Loucy (cell line): ENCODE measurements at regions not wholly inside any gene's neighbourhood (a gene's known extent, or its start where the extent isn't known, plus 50 kb on each side); places are given as distances from the start of the nearest gene placed in this dataset.

Source experiments
- EZH2phosphoT487 ChIP-seq: fragments of 200-600 bp; IDR thresholded peaks from 2 replicates; pipeline ENCODE4 v1.6.1; 2018; ENCODE audit warnings: antibody characterized with exemption, mild to moderate bottlenecking, moderate library complexity, borderline replicate concordance
- TF ChIP-seq, protein P1 (sequence below): fragments of 200-600 bp; sonication (generic); conservative IDR thresholded peaks from 2 replicates; pipeline ENCODE4 v1.5.1; 2014; ENCODE audit warnings: mild to moderate bottlenecking, antibody characterized with exemption, low read length

DNA sequence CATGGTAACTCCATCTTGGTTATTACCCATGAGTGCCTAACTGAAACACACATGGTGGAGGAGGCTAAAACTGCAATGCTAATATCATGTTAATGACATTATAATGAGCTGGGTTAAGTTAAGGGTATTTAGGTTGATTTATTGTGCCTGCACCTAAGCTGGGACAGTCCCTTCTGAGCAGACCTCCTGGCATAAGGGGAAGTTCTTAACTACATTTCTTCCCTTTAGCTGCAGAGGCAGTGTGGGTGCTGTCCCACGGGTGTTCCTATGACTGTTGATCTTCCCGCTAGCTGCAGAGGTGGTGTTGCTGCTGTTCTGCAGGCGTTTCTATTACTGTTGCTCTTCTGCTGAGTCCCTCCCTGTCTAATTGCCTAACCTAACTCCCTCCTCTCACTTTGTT is 183.9 kb downstream of the LURAP1L start:
- TF ChIP-seq, protein P1, sequence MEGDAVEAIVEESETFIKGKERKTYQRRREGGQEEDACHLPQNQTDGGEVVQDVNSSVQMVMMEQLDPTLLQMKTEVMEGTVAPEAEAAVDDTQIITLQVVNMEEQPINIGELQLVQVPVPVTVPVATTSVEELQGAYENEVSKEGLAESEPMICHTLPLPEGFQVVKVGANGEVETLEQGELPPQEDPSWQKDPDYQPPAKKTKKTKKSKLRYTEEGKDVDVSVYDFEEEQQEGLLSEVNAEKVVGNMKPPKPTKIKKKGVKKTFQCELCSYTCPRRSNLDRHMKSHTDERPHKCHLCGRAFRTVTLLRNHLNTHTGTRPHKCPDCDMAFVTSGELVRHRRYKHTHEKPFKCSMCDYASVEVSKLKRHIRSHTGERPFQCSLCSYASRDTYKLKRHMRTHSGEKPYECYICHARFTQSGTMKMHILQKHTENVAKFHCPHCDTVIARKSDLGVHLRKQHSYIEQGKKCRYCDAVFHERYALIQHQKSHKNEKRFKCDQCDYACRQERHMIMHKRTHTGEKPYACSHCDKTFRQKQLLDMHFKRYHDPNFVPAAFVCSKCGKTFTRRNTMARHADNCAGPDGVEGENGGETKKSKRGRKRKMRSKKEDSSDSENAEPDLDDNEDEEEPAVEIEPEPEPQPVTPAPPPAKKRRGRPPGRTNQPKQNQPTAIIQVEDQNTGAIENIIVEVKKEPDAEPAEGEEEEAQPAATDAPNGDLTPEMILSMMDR: no peak
- no peak for TF ChIP-seq EZH2phosphoT487
